HUES6 (cell line): ENCODE measurements at regions not wholly inside any gene's neighbourhood (a gene's known extent, or its start where the extent isn't known, plus 50 kb on each side); places are given as distances from the start of the nearest gene placed in this dataset.

Source experiments
- H3K27ac ChIP-seq: 2 replicates; pipeline ENCODE4 v1.7.0; 2013; ENCODE audit warnings: low read depth, mild to moderate bottlenecking, low read length, inconsistent platforms
- H3K27me3 ChIP-seq: 2 replicates; pipeline ENCODE4 v1.6.1; 2013; ENCODE audit warnings: low read length; ENCODE audit not compliant: control insufficient read depth, insufficient read depth
- H3K36me3 ChIP-seq: 2 replicates; pipeline ENCODE4 v1.6.1; 2013; ENCODE audit warnings: low read length; ENCODE audit not compliant: control insufficient read depth, insufficient read depth
- H3K4me1 ChIP-seq: 2 replicates; pipeline ENCODE4 v1.6.1; 2013; ENCODE audit warnings: low read length; ENCODE audit not compliant: control insufficient read depth, insufficient read depth
- H3K4me3 ChIP-seq: 2 replicates; pipeline ENCODE4 v1.5.1; 2013; ENCODE audit warnings: low read depth, low read length
- H3K9ac ChIP-seq: one replicate; pipeline ENCODE4 v1.6.1; 2013; ENCODE audit warnings: mild to moderate bottlenecking, low read length
- H3K9me3 ChIP-seq: 2 replicates; pipeline ENCODE4 v1.6.1; 2013; ENCODE audit warnings: low read depth, low read length; ENCODE audit not compliant: control insufficient read depth, insufficient read depth

GRCh38 chr21:38696579-38696978, 109.2 kb upstream of the ETS2 start:
- Histone ChIP-seq H3K27ac (no peak overlapping the region), H3K36me3 (no peaks in the 10 kb centered on the region), H3K9me3 (0 out of 2 replicates have a peak, but pooled peaks cover 4% of the 10 kb centered on the region), H3K4me3 (no peak overlapping the region), H3K9ac (no peak overlapping the region), H3K4me1 (no peaks in the 10 kb centered on the region), H3K27me3 (no peaks in the 10 kb centered on the region)

- no peak overlapping the region for H3K27ac ChIP-seq
- H3K4me3 ChIP-seq: no peak overlapping the region
- no peak overlapping the region for H3K9ac ChIP-seq
- H3K4me1 ChIP-seq: no peaks in the 10 kb centered on the region
- H3K27me3 ChIP-seq: no peaks in the 10 kb centered on the region
- H3K36me3 ChIP-seq: no peaks in the 10 kb centered on the region
- H3K9me3 ChIP-seq: 0 out of 2 replicates have a peak, but pooled peaks cover 4% of the 10 kb centered on the region
Measured at GRCh38 chr21:38699048-38699447, 106.7 kb upstream of the ETS2 start.

- no peaks in the 10 kb centered on the region for H3K4me1 ChIP-seq
- 0 out of 2 replicates have a peak, but pooled peaks cover 4% of the 10 kb centered on the region for H3K9me3 ChIP-seq
- no peak overlapping the region for H3K27ac ChIP-seq
- H3K36me3 ChIP-seq: no peaks in the 10 kb centered on the region
- H3K27me3 ChIP-seq: no peaks in the 10 kb centered on the region
- H3K4me3 ChIP-seq: no peak overlapping the region
- H3K9ac ChIP-seq: no peak overlapping the region
Measured at GRCh38 chr21:38702196-38702595, 103.5 kb upstream of the ETS2 start.

GRCh38 chr21:38709876-38710275, 95.9 kb upstream of the ETS2 start:
- Histone ChIP-seq H3K27ac (no peak overlapping the region), H3K4me3 (no peak overlapping the region), H3K36me3 (no peaks in the 10 kb centered on the region)

GRCh38 chr21:38712071-38712470, 93.7 kb upstream of the ETS2 start:
- Histone ChIP-seq H3K27me3 (no peaks in the 10 kb centered on the region), H3K9me3 (peaks cover 3% of the 10 kb centered on the region; the same call in 1 of the 2 replicates), H3K27ac (no peak overlapping the region), H3K36me3 (no peaks in the 10 kb centered on the region), H3K9ac (no peak overlapping the region), H3K4me3 (no peak overlapping the region), H3K4me1 (no peaks in the 10 kb centered on the region)

More at GRCh38 chr21:38709876-38710275, 95.9 kb upstream of the ETS2 start:
- H3K9ac ChIP-seq: no peak overlapping the region
- peaks cover 3% of the 10 kb centered on the region; the same call in 1 of the 2 replicates for H3K9me3 ChIP-seq
- no peaks in the 10 kb centered on the region for H3K27me3 ChIP-seq
- H3K4me1 ChIP-seq: no peaks in the 10 kb centered on the region

- H3K4me1 ChIP-seq: no peaks in the 10 kb centered on the region
- no peaks in the 10 kb centered on the region for H3K36me3 ChIP-seq
- no peak overlapping the region for H3K27ac ChIP-seq
- H3K9ac ChIP-seq: no peak overlapping the region
- no peak overlapping the region for H3K4me3 ChIP-seq
- peaks cover 3% of the 10 kb centered on the region; the same call in 1 of the 2 replicates for H3K9me3 ChIP-seq
- no peaks in the 10 kb centered on the region for H3K27me3 ChIP-seq
Measured at GRCh38 chr21:38712664-38713063, 93.1 kb upstream of the ETS2 start.

- no peaks in the 10 kb centered on the region for H3K27me3 ChIP-seq
- H3K4me3 ChIP-seq: no peak overlapping the region
Measured at GRCh38 chr21:38714039-38714817, 91.5 kb upstream of the ETS2 start.

GRCh38 chr21:38714999-38715398, 90.7 kb upstream of the ETS2 start:
- Histone ChIP-seq H3K27me3 (no peaks in the 10 kb centered on the region), H3K36me3 (no peaks in the 10 kb centered on the region), H3K9ac (no peak overlapping the region), H3K4me3 (no peak overlapping the region), H3K9me3 (no peaks in the 10 kb centered on the region), H3K4me1 (no peaks in the 10 kb centered on the region), H3K27ac (no peak overlapping the region)

More at GRCh38 chr21:38714039-38714817, 91.5 kb upstream of the ETS2 start:
- H3K4me1 ChIP-seq: no peaks in the 10 kb centered on the region
- H3K27ac ChIP-seq: no peak overlapping the region
- no peaks in the 10 kb centered on the region for H3K36me3 ChIP-seq
- H3K9ac ChIP-seq: no peak overlapping the region
- H3K9me3 ChIP-seq: no peaks in the 10 kb centered on the region

GRCh38 chr21:38716088-38716487, 89.6 kb upstream of the ETS2 start:
- H3K27me3 ChIP-seq: no peaks in the 10 kb centered on the region
- H3K4me3 ChIP-seq: no peak overlapping the region
- H3K27ac ChIP-seq: no peak overlapping the region

GRCh38 chr21:38716942-38717341, 88.8 kb upstream of the ETS2 start:
- no peak overlapping the region for H3K27ac ChIP-seq

More at GRCh38 chr21:38716088-38716487, 89.6 kb upstream of the ETS2 start:
- Histone ChIP-seq H3K36me3 (no peaks in the 10 kb centered on the region), H3K4me1 (no peaks in the 10 kb centered on the region), H3K9ac (no peak overlapping the region), H3K9me3 (no peaks in the 10 kb centered on the region)

GRCh38 chr21:38718481-38718880, 87.2 kb upstream of the ETS2 start:
- no peak overlapping the region for H3K9ac ChIP-seq
- H3K4me3 ChIP-seq: no peak overlapping the region
- H3K27me3 ChIP-seq: no peaks in the 10 kb centered on the region
- no peaks in the 10 kb centered on the region for H3K9me3 ChIP-seq
- no peaks in the 10 kb centered on the region for H3K36me3 ChIP-seq
- no peak overlapping the region for H3K27ac ChIP-seq
- H3K4me1 ChIP-seq: peaks cover 5% of the 10 kb centered on the region; the same call in 1 of the 2 replicates

More at GRCh38 chr21:38716942-38717341, 88.8 kb upstream of the ETS2 start:
- peaks cover 5% of the 10 kb centered on the region; the same call in 1 of the 2 replicates for H3K4me1 ChIP-seq
- no peak overlapping the region for H3K9ac ChIP-seq
- H3K36me3 ChIP-seq: no peaks in the 10 kb centered on the region
- no peak overlapping the region for H3K4me3 ChIP-seq
- H3K9me3 ChIP-seq: no peaks in the 10 kb centered on the region
- no peaks in the 10 kb centered on the region for H3K27me3 ChIP-seq
